AG04450 (cell line): ENCODE measurements at regions not wholly inside any gene's neighbourhood (a gene's known extent, or its start where the extent isn't known, plus 50 kb on each side); places are given as distances from the start of the nearest gene placed in this dataset.
"Not testable (repeated sequence)": the region's sequence is repeated elsewhere in the genome, so short reads cannot be mapped to it uniquely, and the experiment has no call there.

ENCODE experiments used
- CTCF ChIA-PET: fragments of 300-600, 350-600 bp; formaldehyde crosslinking; extraction: SDS; loops from one replicate; lab custom pipeline; 2022; ENCODE audit warnings: antibody characterized with exemption, inconsistent platforms; lab: Charles Lee
- POLR2A ChIA-PET: fragments of 350-600 bp; formaldehyde crosslinking; extraction: SDS; loops from one replicate; lab custom pipeline; 2021; ENCODE audit warnings: antibody characterized with exemption, inconsistent platforms; lab: Yijun Ruan, JAX
- DNase-seq: peaks from one replicate; pipeline ENCODE4 v3.0.0-alpha.2; 2011; ENCODE audit warnings: low read depth, low spot score
- H3K27ac ChIP-seq: one replicate; pipeline ENCODE4 v1.5.1; 2012; ENCODE audit warnings: low read depth, low read length, control low read depth
- H3K27me3 ChIP-seq: one replicate; pipeline ENCODE4 v1.6.0; 2012; ENCODE audit warnings: low read length; ENCODE audit not compliant: control insufficient read depth, insufficient read depth
- H3K4me3 ChIP-seq: 2 replicates; pipeline ENCODE4 v1.5.1; 2011; ENCODE audit warnings: mild to moderate bottlenecking, low read depth, low read length, control low read depth
- H3K9me3 ChIP-seq: 2 replicates; pipeline ENCODE4 v1.5.1; 2012; ENCODE audit warnings: low read length; ENCODE audit not compliant: control insufficient read depth, insufficient read depth
- CTCF ChIP-seq: IDR thresholded peaks from 2 replicates; pipeline ENCODE4 v1.5.1; 2011; ENCODE audit warnings: low read depth, low read length, control low read depth, inconsistent platforms

GRCh38 chrX:106263817-106264216 is 95.7 kb downstream of the PWWP3B start:
- Histone ChIP-seq H3K9me3 (peaks cover 2% of the 10 kb centered on the region; the same call in 1 of the 2 replicates), H3K27me3 (no peaks in the 10 kb centered on the region), H3K27ac (no peak overlapping the region), H3K4me3 (no peak overlapping the region)
- no peak for DNase-seq
- no peak for TF ChIP-seq CTCF
- CTCF ChIA-PET = no interaction called here
- POLR2A ChIA-PET = no interaction called here

GRCh38 chrX:106273947-106274587 is 106.0 kb downstream of the PWWP3B start:
- POLR2A ChIA-PET, H3K27ac ChIP-seq, H3K4me3 ChIP-seq, CTCF ChIA-PET, H3K27me3 ChIP-seq, H3K9me3 ChIP-seq, DNase-seq: not testable (repeated sequence)

- DNase-seq, H3K4me3 ChIP-seq, POLR2A ChIA-PET, H3K27me3 ChIP-seq, H3K27ac ChIP-seq, H3K9me3 ChIP-seq, CTCF ChIA-PET: not testable (repeated sequence)
Observed at GRCh38 chrX:106275172-106275571, 107.1 kb downstream of the PWWP3B start.

- POLR2A ChIA-PET = no interaction called here
- TF ChIP-seq CTCF = no peak
- CTCF ChIA-PET = no interaction called here
- Histone ChIP-seq H3K27me3 (no peaks in the 10 kb centered on the region), H3K4me3 (no peak overlapping the region), H3K9me3 (no peaks in the 10 kb centered on the region), H3K27ac (no peak overlapping the region)
- DNase-seq = no peak
Observed at GRCh38 chrX:106278951-106279350, 110.8 kb downstream of the PWWP3B start.

DNA sequence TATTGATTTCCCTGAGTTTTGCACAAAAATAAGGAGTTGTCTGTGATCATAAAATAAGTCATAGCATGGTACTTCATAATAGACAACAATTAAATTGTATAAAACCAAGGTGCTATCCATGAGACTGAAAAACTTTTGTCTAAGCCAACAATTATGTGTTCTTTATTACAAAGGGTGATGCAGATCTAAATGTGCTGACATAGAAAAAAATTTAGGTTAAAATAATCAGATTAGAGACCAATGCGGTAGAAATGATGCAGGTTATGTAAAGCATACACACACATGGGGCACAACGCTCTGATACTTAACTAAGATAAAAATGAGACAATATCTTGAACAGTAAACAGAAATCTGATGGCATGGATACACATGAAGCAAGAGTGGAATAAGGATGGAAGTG is 113.3 kb downstream of the PWWP3B start:
- CTCF ChIA-PET = no interaction called here
- Histone ChIP-seq H3K27me3 (no peaks in the 10 kb centered on the region), H3K4me3 (no peak overlapping the region), H3K9me3 (no peaks in the 10 kb centered on the region), H3K27ac (no peak overlapping the region)
- no peak for TF ChIP-seq CTCF
- no peak for DNase-seq
- POLR2A ChIA-PET = no interaction called here

- Histone ChIP-seq H3K4me3 (no peak overlapping the region), H3K27me3 (no peaks in the 10 kb centered on the region), H3K9me3 (no peaks in the 10 kb centered on the region), H3K27ac (no peak overlapping the region)
- TF ChIP-seq CTCF = no peak
- ChIA-PET CTCF (no interaction called here), POLR2A (no interaction called here)
- no peak for DNase-seq
Observed at GRCh38 chrX:106283841-106284240, 115.7 kb downstream of the PWWP3B start.
